Activated CD8-positive, alpha-beta T cell treated with anti-CD3 and anti-CD28 coated beads for 36 hours (primary cell): ENCODE measurements at regions not wholly inside any gene's neighbourhood (a gene's known extent, or its start where the extent isn't known, plus 50 kb on each side); places are given as distances from the start of the nearest gene placed in this dataset.

Experiments
- ATAC-seq: fragments of 200-7000 bp; cut with Tn5 transposase; one replicate; pipeline ENCODE4 v1.10.0; 2021; ENCODE audit warnings: mild to moderate bottlenecking, moderate library complexity
- CTCF ChIA-PET: fragments of 350-600 bp; sonication (Branson Sonifier 250); formaldehyde crosslinking; loops from one replicate; lab custom pipeline; 2021; ENCODE audit warnings: antibody characterized with exemption; lab: Charles Lee
- POLR2A ChIA-PET: fragments of 350-600 bp; sonication (Branson Sonifier 250); formaldehyde crosslinking; loops from one replicate; lab custom pipeline; 2021; ENCODE audit warnings: antibody characterized with exemption; lab: Charles Lee
- DNase-seq: peaks from one replicate; pipeline ENCODE4 v3.0.0-alpha.2; 2020
- H3K27ac Mint-ChIP-seq: one replicate; pipeline ENCODE4 v1.8.0; 2021; ENCODE audit warnings: mild to moderate bottlenecking, mixed read lengths
- H3K27me3 Mint-ChIP-seq: one replicate; pipeline ENCODE4 v1.8.0; 2021; ENCODE audit warnings: mixed read lengths
- H3K36me3 Mint-ChIP-seq: one replicate; pipeline ENCODE4 v1.8.0; 2021; ENCODE audit warnings: low read depth, mixed read lengths
- H3K4me1 Mint-ChIP-seq: one replicate; pipeline ENCODE4 v1.8.0; 2021; ENCODE audit warnings: low read depth, mixed read lengths
- H3K4me3 Mint-ChIP-seq: one replicate; pipeline ENCODE4 v1.8.0; 2021; ENCODE audit warnings: mild to moderate bottlenecking, moderate library complexity, mixed read lengths
- H3K9me3 Mint-ChIP-seq: one replicate; pipeline ENCODE4 v1.8.0; 2021; ENCODE audit warnings: mixed read lengths
- CTCF ChIP-seq: fragments of 200-600 bp; IDR thresholded peaks from one replicate; pipeline ENCODE4 v1.8.0; 2022; ENCODE audit warnings: antibody characterized with exemption, mild to moderate bottlenecking
- intact Hi-C: fragments of 100-400 bp; cut with micrococcal nuclease; formaldehyde crosslinking; loops from one replicate; pipeline ENCODE4 v1.10.0; 2022

DNA sequence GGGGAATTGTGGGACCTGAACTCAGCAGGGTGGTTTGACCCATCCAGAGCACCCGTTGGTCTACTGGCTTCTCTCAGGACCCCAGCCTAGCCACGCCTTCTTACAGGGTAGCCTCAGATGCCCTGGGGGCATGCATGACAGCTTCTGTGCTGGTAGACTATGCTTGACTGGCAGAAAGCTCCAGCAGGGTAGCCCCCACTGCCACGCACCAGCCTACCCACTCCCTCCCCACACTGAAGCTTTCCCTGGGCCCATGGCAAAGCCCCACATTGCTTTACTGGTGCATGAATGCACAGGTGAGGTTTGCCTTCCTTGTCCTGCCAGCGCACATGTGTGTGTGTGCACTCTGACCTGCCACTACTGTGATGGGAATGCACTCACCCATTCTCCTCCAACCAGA lies 772.2 kb downstream of the LRFN5 start:
- ATAC-seq (no peak), DNase-seq (no peak)
- no peaks in the 10 kb centered on the region for H3K36me3 Mint-ChIP-seq
- CTCF ChIA-PET = no interaction called here
- no peak for TF ChIP-seq CTCF
- intact Hi-C loops = no loop called here
- H3K4me3 Mint-ChIP-seq = no peak overlapping the region
- POLR2A ChIA-PET = no interaction called here
- no peaks in the 10 kb centered on the region for H3K27me3 Mint-ChIP-seq
- no peaks in the 10 kb centered on the region for H3K9me3 Mint-ChIP-seq
- H3K27ac Mint-ChIP-seq = no peak overlapping the region
- no peaks in the 10 kb centered on the region for H3K4me1 Mint-ChIP-seq

GRCh38 chr14:42378274-42378673 lies 771.6 kb downstream of the LRFN5 start:
- no peak overlapping the region for H3K27ac Mint-ChIP-seq
- POLR2A ChIA-PET = no interaction called here
- no peaks in the 10 kb centered on the region for H3K36me3 Mint-ChIP-seq
- H3K9me3 Mint-ChIP-seq = no peaks in the 10 kb centered on the region
- intact Hi-C loops = no loop called here
- no peaks in the 10 kb centered on the region for H3K4me1 Mint-ChIP-seq
- ATAC-seq = no peak
- TF ChIP-seq CTCF = no peak
- CTCF ChIA-PET = no interaction called here
- no peak for DNase-seq
- H3K27me3 Mint-ChIP-seq = no peaks in the 10 kb centered on the region
- H3K4me3 Mint-ChIP-seq = no peak overlapping the region

GRCh38 chr14:42374332-42374731 lies 767.7 kb downstream of the LRFN5 start:
- POLR2A ChIA-PET = no interaction called here
- TF ChIP-seq CTCF = no peak
- DNase-seq = no peak

DNA sequence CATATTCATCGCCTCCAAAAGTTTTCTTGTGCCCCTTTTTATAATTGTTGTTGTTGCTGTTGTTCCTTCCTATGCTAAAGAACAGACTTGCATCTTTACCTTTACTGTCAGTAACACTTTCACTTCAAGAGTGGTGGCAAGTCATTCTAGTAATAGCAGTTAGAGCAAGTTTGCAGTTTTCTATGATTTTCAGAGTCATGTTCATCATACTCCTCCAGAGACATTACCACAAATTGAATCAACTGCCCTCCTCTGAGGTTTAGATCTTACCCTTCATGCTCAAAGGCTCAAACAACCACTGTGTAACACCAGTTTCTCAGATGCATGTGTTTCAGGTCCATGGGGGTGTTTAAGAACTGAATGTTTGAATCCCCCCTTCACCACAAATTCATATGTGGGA lies 763.4 kb downstream of the LRFN5 start:
- Mint-ChIP-seq H3K36me3 (no peaks in the 10 kb centered on the region), H3K4me1 (no peaks in the 10 kb centered on the region), H3K4me3 (no peak overlapping the region), H3K27me3 (no peaks in the 10 kb centered on the region), H3K9me3 (no peaks in the 10 kb centered on the region), H3K27ac (no peak overlapping the region)
- ATAC-seq (no peak), DNase-seq (no peak)
- POLR2A ChIA-PET = no interaction called here
- CTCF ChIA-PET = no interaction called here
- intact Hi-C loops = no loop called here
- no peak for TF ChIP-seq CTCF

More at GRCh38 chr14:42374332-42374731, 767.7 kb downstream of the LRFN5 start:
- CTCF ChIA-PET = no interaction called here
- Mint-ChIP-seq H3K4me3 (no peak overlapping the region), H3K4me1 (no peaks in the 10 kb centered on the region), H3K27ac (no peak overlapping the region), H3K36me3 (no peaks in the 10 kb centered on the region), H3K9me3 (no peaks in the 10 kb centered on the region), H3K27me3 (no peaks in the 10 kb centered on the region)
- intact Hi-C loops = no loop called here
- no peak for ATAC-seq

- H3K27me3 Mint-ChIP-seq = no peaks in the 10 kb centered on the region
- no peak for ATAC-seq
- no peak overlapping the region for H3K27ac Mint-ChIP-seq
- H3K4me1 Mint-ChIP-seq = no peaks in the 10 kb centered on the region
- TF ChIP-seq CTCF = no peak
- CTCF ChIA-PET = no interaction called here
- no peaks in the 10 kb centered on the region for H3K9me3 Mint-ChIP-seq
- POLR2A ChIA-PET = no interaction called here
- H3K36me3 Mint-ChIP-seq = no peaks in the 10 kb centered on the region
- intact Hi-C loops = no loop called here
- DNase-seq = no peak
- no peak overlapping the region for H3K4me3 Mint-ChIP-seq
Measured at GRCh38 chr14:42368234-42368633, 761.6 kb downstream of the LRFN5 start.
